OCI-M1 (cell line): ENCODE measurements at regions not wholly inside any gene's neighbourhood (a gene's known extent, or its start where the extent isn't known, plus 50 kb on each side); places are given as distances from the start of the nearest gene placed in this dataset.
A peak's percentile ranks its signal among the peaks of the same experiment; 100 is the strongest.
"Not testable (repeated sequence)": the region's sequence is repeated elsewhere in the genome, so short reads cannot be mapped to it uniquely, and the experiment has no call there.

Experiments used
- DNase-seq: peaks from one replicate; lab custom pipeline; 2025; lab: John Stamatoyannopoulos, UW

- DNase-seq = no peak
Observed at GRCh38 chr2:186299610-186300009, 186.4 kb upstream of the ZC3H15 start.

GRCh38 chr2:186302263-186302662 is 183.8 kb upstream of the ZC3H15 start:
- DNase-seq = no peak

- DNase-seq = no peak
Observed at GRCh38 chr2:186303091-186303490, 183.0 kb upstream of the ZC3H15 start.

DNA sequence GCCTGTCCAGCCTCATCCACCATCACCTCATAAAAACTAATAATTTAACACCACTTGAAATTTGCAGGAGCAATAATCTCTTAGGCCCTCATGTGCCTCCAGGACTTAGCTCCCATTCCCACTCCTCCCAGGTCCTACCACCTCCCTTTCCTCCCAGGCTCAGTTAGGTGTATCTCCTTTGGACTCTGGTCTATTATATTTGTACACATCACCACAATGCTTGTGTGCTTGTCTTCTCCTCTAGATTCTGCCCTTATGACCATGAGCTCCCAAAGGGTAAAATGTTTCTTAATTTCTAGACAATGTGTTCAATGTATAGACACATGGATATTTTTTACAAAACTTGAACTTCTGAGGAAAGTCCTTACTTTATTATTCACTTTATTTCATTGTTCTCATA is 182.0 kb upstream of the ZC3H15 start:
- no peak for DNase-seq

DNA sequence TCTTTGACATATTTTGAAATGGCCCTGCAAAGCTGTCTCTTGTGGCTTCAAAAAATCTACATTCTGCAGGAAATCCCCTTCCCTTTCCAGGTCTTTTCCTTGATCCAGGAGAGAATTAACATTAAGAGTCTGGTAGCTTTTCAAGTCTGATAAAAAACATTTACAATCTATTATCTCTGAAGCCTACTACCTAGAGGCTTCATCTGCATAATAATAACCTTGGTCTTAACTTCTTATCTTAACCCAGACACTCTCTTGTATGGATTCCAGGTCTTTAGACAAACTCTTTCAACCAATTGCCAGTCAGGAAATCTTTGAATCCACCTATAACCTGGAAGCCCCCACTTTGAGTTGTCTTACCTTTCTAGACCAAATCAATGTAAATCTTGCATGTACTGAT is 179.3 kb upstream of the ZC3H15 start:
- no peak for DNase-seq

- DNase-seq = no peak
Observed at GRCh38 chr2:186307871-186308270, 178.2 kb upstream of the ZC3H15 start.

DNA sequence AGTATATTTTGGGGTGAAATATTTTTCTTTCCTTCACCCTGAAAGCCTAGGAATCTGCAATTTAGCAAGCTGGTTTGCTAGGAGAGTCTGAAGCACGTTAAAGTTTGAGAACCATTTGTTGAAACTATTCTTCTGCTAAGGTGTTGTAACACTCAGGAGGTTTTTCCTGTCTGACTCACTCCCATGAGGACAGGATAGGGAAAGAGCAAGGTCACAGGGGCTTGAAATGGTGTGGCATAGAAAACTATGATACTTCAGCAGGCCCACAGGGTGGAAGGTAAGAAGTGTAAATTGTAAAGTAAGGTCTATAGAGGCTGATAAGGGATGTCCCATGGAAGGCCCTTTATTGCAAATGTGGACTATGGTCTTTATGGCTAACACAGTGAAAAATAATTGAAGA is 177.7 kb upstream of the ZC3H15 start:
- DNase-seq = no peak

DNA sequence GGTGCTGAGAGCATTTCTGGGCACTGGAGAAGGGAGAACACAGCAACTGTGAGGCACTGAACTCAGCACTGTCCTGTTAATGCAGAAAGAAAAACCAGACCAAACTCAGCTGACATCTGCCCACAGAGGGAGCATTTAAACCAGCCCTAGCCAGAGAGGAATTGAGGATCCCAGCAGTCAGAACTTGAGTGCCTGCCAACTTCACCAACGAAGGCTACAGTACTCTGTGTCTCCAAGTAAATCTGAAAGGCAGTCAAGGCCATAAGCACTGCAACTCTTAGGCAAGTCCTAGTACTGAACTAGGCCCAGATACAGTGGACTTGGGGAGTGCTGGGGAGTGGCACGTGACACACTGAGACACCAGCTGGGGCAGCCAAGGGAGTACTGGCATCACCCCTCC is 176.2 kb upstream of the ZC3H15 start:
- no peak for DNase-seq

- DNase-seq = no peak
Observed at GRCh38 chr2:186319105-186319504, 167.0 kb upstream of the ZC3H15 start.

GRCh38 chr2:186325827-186326535 is 160.1 kb upstream of the ZC3H15 start:
- no peak for DNase-seq

DNA sequence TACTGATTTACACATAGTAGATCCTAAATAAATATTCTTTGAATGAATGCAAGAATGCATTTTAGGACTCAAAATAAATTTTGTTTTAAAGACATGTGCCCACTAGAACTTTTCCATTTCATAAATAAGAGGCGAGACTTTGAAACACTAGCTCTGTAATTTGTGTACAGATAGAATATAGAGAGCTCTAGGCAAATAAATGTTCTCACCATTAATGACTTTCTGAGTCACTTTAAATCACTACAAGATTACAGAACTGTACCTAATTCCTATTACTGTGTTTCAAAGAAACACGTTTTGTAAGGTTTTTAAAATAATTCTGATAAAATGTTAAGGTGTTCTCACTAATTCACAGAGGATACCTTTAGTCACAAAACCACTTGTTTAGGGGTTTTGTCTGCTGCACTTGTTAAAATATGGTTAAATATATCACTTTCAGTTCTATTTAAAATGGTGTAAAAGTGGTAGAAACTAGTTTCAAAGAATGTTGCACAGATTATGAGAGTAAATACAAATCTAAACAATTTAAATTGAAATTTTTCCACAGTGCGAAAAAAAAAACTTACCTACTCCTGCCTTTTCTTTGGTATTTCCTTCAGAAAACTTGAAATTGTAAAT is 158.7 kb upstream of the ZC3H15 start:
- no peak for DNase-seq

DNA sequence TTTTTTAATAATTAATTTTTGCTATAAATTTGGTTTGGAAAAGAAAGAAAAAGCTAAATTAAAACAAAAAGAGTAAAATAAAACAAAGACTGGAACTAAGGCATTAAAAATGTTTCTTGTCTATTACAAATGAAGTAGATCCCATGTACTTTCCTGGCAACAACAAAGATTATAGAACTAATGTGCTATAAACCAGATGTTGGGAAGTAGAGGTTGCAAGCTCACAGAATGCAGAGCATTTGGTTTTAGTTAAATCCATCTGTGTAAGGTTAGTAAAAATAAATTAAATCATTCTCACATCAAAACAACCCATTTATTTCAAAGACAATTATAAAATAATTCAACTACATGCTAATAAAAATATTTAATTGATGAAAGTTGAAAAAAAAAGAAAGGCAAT is 157.2 kb upstream of the ZC3H15 start:
- no peak for DNase-seq

- DNase-seq = no peak
Observed at GRCh38 chr2:186330050-186330449, 156.0 kb upstream of the ZC3H15 start.

GRCh38 chr2:186339716-186340115 is 146.3 kb upstream of the ZC3H15 start:
- DNase-seq = no peak

GRCh38 chr2:186342029-186342428 is 144.0 kb upstream of the ZC3H15 start:
- DNase-seq = no peak

GRCh38 chr2:186345745-186346144 is 140.3 kb upstream of the ZC3H15 start:
- DNase-seq = no peak

DNA sequence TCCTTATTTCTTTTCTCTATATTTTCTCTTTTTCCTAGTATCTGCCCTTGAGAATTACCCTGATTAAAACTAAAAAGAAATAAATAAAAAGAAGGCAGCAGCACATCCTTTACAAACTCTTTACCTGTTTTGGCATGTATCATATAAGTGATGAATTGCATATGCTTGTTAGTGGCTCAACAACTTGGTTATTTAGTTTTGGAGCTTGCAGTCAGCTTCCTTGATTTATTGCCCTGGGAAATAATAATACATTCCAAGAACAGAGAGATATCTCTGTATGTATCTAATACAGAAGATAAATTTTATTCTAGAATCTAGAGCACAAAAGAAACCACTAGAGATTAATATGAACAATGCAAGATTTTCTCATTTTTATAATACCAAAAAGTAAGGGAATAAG is 139.8 kb upstream of the ZC3H15 start:
- no peak for DNase-seq

- DNase-seq = peak; percentile 31
Observed at GRCh38 chr2:186347472-186347871, 138.6 kb upstream of the ZC3H15 start.

GRCh38 chr2:186348200-186348599 is 137.9 kb upstream of the ZC3H15 start:
- no peak for DNase-seq

DNA sequence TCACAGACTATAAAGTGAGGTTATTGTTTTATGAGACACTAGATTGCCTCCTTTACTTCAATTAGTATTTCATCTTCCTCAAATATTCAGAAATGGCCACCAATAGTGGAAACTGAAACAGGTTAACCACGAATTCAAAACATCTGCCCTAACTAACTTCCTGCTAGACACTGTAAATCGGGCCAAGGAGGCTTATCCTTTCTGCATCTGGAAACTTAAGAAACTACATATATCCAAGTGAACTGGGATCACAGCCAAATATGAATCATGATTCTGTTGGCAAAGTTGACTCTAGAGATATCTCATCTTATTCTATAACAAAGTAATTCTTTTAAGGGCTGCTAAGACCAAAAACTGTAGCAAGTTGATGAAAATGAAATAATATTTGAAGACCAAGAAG is 136.6 kb upstream of the ZC3H15 start:
- DNase-seq = peak; percentile 86

DNA sequence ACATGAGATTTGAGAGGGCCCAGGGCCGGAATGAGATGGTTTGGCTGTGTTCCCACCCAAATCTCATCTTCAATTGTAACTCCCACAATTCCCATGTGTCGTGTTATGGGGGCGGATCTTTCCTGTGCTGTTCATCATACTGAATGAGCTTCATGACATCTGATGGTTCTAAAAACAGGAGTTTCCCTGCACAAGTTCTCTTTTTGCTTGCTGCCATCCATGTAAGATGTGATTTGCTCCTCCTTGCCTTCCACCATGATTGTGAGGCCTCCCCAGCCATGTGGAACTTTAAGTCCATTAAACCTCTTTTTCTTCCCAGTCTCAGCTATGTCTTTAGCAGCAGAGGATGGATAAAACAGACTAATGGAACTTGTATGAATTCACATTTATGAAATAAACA is 131.9 kb upstream of the ZC3H15 start:
- not testable (repeated sequence) for DNase-seq

GRCh38 chr2:186365406-186365805 is 120.7 kb upstream of the ZC3H15 start:
- no peak for DNase-seq

DNA sequence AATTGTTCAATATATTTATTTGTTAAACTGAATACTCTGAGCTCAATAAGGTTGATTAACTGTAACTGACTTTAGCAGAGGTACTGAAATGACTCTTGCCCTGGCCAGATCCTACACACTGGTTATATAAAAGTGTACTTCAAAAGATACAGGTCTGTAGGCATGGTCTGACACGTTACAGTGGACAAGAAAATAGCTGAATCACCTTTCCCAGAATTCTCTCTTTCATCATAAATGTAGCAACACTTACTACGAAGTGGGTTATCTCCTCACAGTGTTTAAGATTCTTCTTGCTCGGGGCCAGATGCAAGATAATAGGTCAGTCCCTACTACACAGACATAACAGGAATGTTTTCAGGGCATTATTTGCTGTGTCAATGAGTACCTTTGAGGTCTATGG is 107.0 kb upstream of the ZC3H15 start:
- DNase-seq = peak; percentile 97

DNA sequence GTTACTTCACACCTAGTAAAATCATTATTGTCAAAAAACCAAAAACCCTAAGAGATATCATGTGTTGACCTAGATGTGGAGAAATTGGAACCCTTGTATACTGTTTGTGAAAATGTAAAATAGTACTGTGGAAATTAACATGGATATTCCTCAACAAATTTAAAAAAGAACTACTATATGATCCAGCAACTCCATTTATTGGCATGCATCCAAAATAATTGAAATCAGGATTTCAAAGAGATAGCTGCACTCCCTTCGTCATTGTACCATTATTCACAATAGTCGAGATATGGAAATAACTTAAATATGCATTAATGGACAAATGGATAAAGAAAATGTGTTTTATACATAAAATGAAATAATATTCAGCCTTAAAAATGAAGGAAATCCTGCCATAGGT is 105.3 kb upstream of the ZC3H15 start:
- no peak for DNase-seq
